ENCODE measurements at regions not wholly inside any gene's neighbourhood (a gene's known extent, or its start where the extent isn't known, plus 50 kb on each side); places are given as distances from the start of the nearest gene placed in this dataset.

- intact Hi-C loops (cut with DNase I, micrococcal nuclease) = no loop called here
- no peak for DNase-seq
- no peak for ATAC-seq
Measured at GRCh38 chr13:75139291-75139690, 342.7 kb downstream of the TBC1D4 start.

GRCh38 chr13:75137911-75138571 lies 343.9 kb downstream of the TBC1D4 start:
- DNase-seq (no peak), ATAC-seq (no peak)
- intact Hi-C loops (cut with DNase I, micrococcal nuclease) = no loop called here

GRCh38 chr13:75136151-75136550 lies 345.8 kb downstream of the TBC1D4 start:
- intact Hi-C loops (cut with DNase I, micrococcal nuclease) = no loop called here
- no peak for DNase-seq
- no peak for ATAC-seq

DNA sequence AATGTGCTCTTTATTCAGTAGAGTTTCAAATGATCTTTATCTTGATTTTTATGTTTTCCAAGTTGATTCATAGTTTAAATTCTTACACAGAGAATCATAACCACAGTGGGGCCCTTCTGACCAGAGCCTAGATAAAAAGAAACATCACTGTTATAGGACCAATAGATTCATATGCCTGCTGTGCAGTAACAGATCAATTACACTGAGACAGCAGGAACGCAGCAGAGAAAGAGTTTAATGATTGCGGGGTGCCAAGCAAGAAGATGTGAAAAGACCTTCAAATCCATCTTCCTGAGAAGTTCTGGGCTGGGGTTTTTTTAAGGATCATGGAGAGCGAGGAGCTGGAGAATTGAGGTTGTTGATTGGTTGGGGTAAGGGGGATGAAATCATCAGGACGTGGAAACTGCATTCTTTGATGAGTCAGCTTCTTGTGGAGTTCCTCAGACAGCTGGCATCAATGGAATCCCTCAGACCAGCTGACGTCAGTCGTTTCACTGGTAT lies 346.6 kb downstream of the TBC1D4 start:
- intact Hi-C loops (cut with DNase I, micrococcal nuclease) = no loop called here
- ATAC-seq = no peak
- no peak for DNase-seq

GRCh38 chr13:75132701-75133695 lies 349.0 kb downstream of the TBC1D4 start:
- ATAC-seq (no peak), DNase-seq (no peak)
- intact Hi-C loops (cut with DNase I, micrococcal nuclease) = no loop called here

DNA sequence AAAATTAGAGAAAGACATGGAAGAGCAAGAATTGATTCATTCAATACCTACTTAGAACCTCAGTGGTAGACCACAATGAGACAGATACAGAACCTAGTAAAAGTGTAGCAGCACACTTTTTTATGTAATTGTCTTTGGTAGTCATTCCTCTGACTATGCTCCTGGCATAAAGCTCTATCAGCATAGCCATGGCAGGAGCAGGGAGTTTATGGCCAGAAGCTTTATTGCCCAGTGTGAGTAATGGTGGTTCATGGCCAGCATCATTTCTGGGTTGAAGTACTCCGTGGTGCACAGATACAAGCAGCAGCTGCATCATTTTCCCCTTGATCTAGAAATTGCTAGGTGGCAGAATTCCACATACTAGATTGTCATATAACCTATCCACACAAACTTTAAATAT lies 352.6 kb downstream of the TBC1D4 start:
- no peak for ATAC-seq

GRCh38 chr13:75124415-75124814 lies 357.6 kb downstream of the TBC1D4 start:
- ATAC-seq = no peak
- intact Hi-C loops (cut with DNase I, micrococcal nuclease) = no loop called here
- no peak for DNase-seq

More for the DNA sequence above, 352.6 kb downstream of the TBC1D4 start:
- intact Hi-C loops (cut with DNase I, micrococcal nuclease) = no loop called here
- DNase-seq = no peak

DNA sequence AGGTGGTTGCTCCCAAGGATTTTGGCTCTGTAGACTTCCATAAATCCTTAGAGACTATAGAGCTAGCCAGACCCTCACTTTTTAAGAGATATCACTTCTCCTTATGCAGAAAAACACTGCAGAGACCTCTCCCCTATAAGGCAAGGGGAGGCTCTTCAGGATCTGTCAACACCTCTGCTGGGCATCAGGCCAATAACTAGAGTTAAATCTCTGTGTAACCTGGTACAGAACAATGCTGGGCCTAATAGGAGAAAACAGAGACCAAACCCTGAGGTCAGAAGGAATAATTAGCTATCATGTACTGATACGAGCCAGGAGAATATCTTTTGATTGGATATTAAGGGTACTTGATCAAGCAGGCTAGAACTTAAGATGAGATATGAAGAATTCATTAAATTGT lies 358.5 kb downstream of the TBC1D4 start:
- DNase-seq (no peak), ATAC-seq (no peak)
- intact Hi-C loops (cut with DNase I, micrococcal nuclease) = no loop called here

DNA sequence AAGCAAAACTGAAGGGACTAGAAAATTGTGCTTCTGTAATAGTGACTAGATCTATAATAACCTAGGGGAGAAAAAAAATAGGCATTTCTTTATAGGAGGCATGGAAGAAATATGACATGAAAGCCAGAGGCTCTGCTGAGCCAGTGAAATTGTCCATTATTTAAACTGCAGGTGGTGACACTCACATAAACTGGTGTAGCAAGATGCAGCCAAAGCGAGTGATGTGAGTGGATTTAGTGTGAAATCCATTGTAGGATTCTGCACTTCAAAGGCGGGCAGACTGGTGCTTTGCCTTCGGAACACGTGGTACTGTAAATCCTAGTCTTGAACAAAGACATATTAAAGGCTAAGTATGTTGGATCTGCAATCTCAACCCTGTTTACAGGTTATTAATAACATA lies 361.9 kb downstream of the TBC1D4 start:
- intact Hi-C loops (cut with DNase I, micrococcal nuclease) = no loop called here
- no peak for DNase-seq
- ATAC-seq = no peak

DNA sequence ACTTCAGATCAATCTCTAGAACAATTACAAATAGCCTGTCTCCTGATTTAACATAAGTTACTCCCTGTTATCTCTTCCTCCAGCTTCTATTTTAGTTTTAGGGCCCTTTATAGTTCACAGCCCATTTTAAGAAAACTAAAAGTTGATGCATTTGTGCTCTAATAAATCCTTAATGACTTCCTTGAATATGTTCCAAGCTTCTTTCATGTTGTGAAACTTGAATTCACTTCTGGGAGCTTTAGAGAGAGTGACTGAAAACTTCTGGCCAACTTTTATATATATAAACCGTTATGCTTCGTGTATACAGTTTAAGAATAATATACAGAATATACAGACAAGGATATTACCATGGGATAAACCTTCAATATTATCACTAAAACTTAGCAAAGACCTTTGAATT lies 366.8 kb downstream of the TBC1D4 start:
- no peak for ATAC-seq
- intact Hi-C loops (cut with DNase I, micrococcal nuclease) = no loop called here
- no peak for DNase-seq

DNA sequence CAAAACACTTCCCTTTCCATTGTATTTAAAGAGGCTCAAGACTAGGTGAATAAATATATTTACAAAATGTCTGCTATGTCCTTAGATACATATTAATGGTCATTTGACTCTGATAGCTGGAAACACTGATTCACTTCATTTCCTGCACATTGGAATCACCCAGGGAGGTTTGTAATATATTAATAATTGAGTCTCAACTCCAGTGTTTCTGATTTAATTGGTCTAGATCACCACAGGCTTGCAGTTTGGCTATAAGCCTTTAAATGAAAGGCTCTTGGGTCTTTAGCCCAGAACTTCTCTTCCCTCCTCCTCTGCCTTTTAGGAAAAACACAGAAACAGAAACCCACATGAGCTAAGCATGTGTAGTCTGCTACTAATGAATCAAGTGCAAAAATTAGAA lies 378.0 kb downstream of the TBC1D4 start:
- ATAC-seq = no peak
- no peak for DNase-seq
- intact Hi-C loops (cut with DNase I, micrococcal nuclease) = no loop called here

GRCh38 chr13:75102001-75102716 lies 379.8 kb downstream of the TBC1D4 start:
- intact Hi-C loops (cut with DNase I, micrococcal nuclease) = no loop called here
- DNase-seq (no peak), ATAC-seq (no peak)

- DNase-seq = no peak
- ATAC-seq = no peak
- intact Hi-C loops (cut with DNase I, micrococcal nuclease) = no loop called here
Measured at GRCh38 chr13:75101348-75101747, 380.6 kb downstream of the TBC1D4 start.

- ATAC-seq (no peak), DNase-seq (no peak)
- intact Hi-C loops (cut with DNase I, micrococcal nuclease) = no loop called here
Measured at GRCh38 chr13:75092143-75092542, 389.8 kb downstream of the TBC1D4 start.

DNA sequence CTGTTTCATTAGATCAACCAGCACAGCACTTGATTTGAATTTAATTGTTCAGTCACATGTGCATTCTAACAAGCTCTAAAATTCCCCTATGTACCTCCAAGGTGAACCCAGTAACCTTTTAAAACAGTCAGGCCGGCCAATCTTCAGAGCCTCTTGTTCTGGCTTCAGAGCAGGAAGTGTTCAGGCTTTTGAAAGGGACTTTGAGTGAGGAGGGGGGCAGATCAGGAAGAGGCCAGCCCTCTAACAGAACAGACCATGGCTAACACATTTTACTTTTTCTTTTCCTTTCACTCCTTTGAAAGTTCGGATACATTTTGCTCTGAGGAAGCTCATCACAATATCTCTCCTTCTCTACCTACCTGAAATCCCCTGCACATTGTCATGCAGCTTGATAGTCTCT lies 390.3 kb downstream of the TBC1D4 start:
- DNase-seq (no peak), ATAC-seq (no peak)
- intact Hi-C loops (cut with DNase I, micrococcal nuclease) = no loop called here

GRCh38 chr13:75090872-75091615 lies 390.9 kb downstream of the TBC1D4 start:
- intact Hi-C loops (cut with DNase I, micrococcal nuclease) = no loop called here
- ATAC-seq (no peak), DNase-seq (no peak)

DNA sequence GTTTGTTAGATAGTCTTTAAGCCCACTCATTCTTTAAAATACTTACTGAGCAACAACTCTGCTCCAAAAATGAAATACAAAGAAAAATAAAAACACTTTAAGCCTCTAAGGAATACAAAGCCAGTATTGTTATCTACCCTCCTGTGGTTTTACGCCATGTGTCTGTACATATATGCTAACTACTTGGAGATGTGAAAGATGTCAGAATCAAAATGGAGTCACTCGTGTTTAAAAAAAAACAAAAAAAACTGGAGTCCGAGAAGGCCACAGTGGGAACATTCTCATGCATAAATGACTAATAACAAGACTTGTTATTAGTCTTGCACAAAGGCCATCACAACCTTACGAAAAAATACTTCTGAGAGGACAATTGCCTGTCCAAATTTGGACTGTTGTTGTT lies 393.1 kb downstream of the TBC1D4 start:
- no peak for DNase-seq
- no peak for ATAC-seq
- intact Hi-C loops (cut with DNase I, micrococcal nuclease) = no loop called here

DNA sequence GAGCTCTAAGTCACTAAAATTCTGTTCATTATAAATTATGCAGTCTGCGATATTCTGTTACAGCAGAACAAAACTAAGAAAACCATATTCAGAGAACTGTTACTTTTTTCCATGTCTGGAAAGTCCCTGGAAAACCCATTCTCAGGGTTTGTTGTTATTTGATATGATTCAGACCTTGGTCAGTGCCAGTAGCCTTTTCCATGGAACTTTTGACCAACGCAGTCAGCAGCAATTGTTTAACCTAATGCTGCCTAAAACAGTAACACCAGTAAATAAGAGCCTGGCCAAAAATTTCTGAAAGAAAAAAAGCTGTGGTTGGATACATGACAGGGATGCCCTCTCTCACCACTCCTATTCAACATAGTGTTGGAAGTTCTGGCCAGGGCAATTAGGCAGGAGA lies 402.7 kb downstream of the TBC1D4 start:
- intact Hi-C loops (cut with DNase I, micrococcal nuclease) = no loop called here
- DNase-seq (no peak), ATAC-seq (no peak)

DNA sequence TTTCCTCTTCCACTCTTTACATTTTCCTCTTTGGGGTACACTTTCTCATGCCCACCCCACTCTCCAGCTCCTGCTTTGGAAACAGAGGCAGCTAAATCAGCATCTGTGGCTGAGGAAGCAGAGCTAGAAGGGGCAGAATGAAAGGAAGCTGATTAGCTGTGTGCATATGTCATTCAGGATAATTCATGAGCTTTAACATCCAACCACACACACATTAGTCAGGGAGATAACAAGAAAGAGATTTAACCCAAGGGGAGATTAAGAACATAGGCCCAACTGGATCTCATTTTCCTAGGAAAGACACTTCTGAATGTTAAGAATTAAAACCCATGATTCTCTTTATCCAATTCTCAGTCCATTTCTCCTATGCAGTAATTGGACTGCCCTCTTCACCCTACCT lies 405.5 kb downstream of the TBC1D4 start:
- DNase-seq (no peak), ATAC-seq (no peak)
- intact Hi-C loops (cut with DNase I, micrococcal nuclease) = no loop called here
